ENCODE measurements at regions not wholly inside any gene's neighbourhood (a gene's known extent, or its start where the extent isn't known, plus 50 kb on each side); places are given as distances from the start of the nearest gene placed in this dataset.
A peak's percentile ranks its signal among the peaks of the same experiment; 100 is the strongest.
"Not testable (repeated sequence)": the region's sequence is repeated elsewhere in the genome, so short reads cannot be mapped to it uniquely, and the experiment has no call there.

- Mint-ChIP-seq H3K36me3 (peaks cover 0 to under 1% of the 10 kb centered on the region in 2 donors), H3K27me3 (no peaks in the 10 kb centered on the region), H3K4me1 (peaks cover 0 to 3% of the 10 kb centered on the region in 2 donors), H3K4me3 (no peak overlapping the region), H3K9me3 (no peaks in the 10 kb centered on the region), H3K27ac (no peak overlapping the region)
- no peak for DNase-seq
- ATAC-seq (replicated peaks), result no peak
These were observed 586.7 kb upstream of the CITED2 start for GRCh38 chr6:139961190-139961589.

GRCh38 chr6:139960671-139961070 lies 586.2 kb upstream of the CITED2 start:
- Mint-ChIP-seq H3K27me3 (no peaks in the 10 kb centered on the region), H3K4me3 (no peak overlapping the region), H3K36me3 (peaks cover 0 to 1% of the 10 kb centered on the region in 2 donors), H3K9me3 (no peaks in the 10 kb centered on the region), H3K4me1 (peaks cover 0 to 3% of the 10 kb centered on the region in 2 donors), H3K27ac (no peak overlapping the region)
- no peak for DNase-seq
- ATAC-seq (replicated peaks), result no peak

GRCh38 chr6:139955366-139956155 lies 581.1 kb upstream of the CITED2 start:
- no peak for DNase-seq
- ATAC-seq (replicated peaks), result no peak
- peaks cover 5 to 9% of the 10 kb centered on the region in 2 donors for H3K9me3 Mint-ChIP-seq
- no peaks in the 10 kb centered on the region for H3K27me3 Mint-ChIP-seq
- H3K36me3 Mint-ChIP-seq, result peaks cover 0 to 1% of the 10 kb centered on the region in 2 donors
- H3K4me3 Mint-ChIP-seq, result no peak overlapping the region
- H3K4me1 Mint-ChIP-seq, result no peaks in the 10 kb centered on the region
- no peak overlapping the region for H3K27ac Mint-ChIP-seq

- Mint-ChIP-seq H3K4me1 (no peaks in the 10 kb centered on the region), H3K27ac (no peak overlapping the region), H3K4me3 (no peak overlapping the region), H3K27me3 (no peaks in the 10 kb centered on the region), H3K36me3 (peaks cover 0 to 1% of the 10 kb centered on the region in 2 donors), H3K9me3 (peaks cover 8 to 13% of the 10 kb centered on the region in 2 donors)
- ATAC-seq (replicated peaks), result no peak
- no peak for DNase-seq
These were observed 580.1 kb upstream of the CITED2 start for GRCh38 chr6:139954463-139955071.

GRCh38 chr6:139953780-139954179 lies 579.3 kb upstream of the CITED2 start:
- not testable (repeated sequence) for H3K27ac Mint-ChIP-seq

GRCh38 chr6:139951172-139951571 lies 576.7 kb upstream of the CITED2 start:
- H3K36me3 Mint-ChIP-seq, result peaks cover 0 to under 1% of the 10 kb centered on the region in 2 donors
- ATAC-seq (replicated peaks) (no peak), DNase-seq (no peak)
- no peak overlapping the region for H3K27ac Mint-ChIP-seq
- no peak overlapping the region for H3K4me3 Mint-ChIP-seq
- no peaks in the 10 kb centered on the region for H3K4me1 Mint-ChIP-seq
- peaks cover 0 to 5% of the 10 kb centered on the region in 2 donors for H3K27me3 Mint-ChIP-seq
- H3K9me3 Mint-ChIP-seq, result peaks cover 9 to 13% of the 10 kb centered on the region in 2 donors

More at GRCh38 chr6:139953780-139954179, 579.3 kb upstream of the CITED2 start:
- H3K4me1 Mint-ChIP-seq; H3K4me3 Mint-ChIP-seq; H3K36me3 Mint-ChIP-seq; ATAC-seq (replicated peaks); H3K27me3 Mint-ChIP-seq; DNase-seq: not testable (repeated sequence)
- peaks cover 9 to 13% of the 10 kb centered on the region in 2 donors for H3K9me3 Mint-ChIP-seq

- ATAC-seq (replicated peaks) (no peak), DNase-seq (no peak)
- Mint-ChIP-seq H3K4me1 (peaks cover 11 to 37% of the 10 kb centered on the region in 2 donors), H3K9me3 (peaks cover 2 to 4% of the 10 kb centered on the region in 2 donors), H3K27ac (no peak overlapping the region), H3K4me3 (no peak overlapping the region), H3K36me3 (no peaks in the 10 kb centered on the region), H3K27me3 (peaks cover 0 to 5% of the 10 kb centered on the region in 2 donors)
These were observed 570.5 kb upstream of the CITED2 start for GRCh38 chr6:139944976-139945375.

- H3K27me3 Mint-ChIP-seq, result peaks cover 0 to 5% of the 10 kb centered on the region in 2 donors
- DNase-seq, result no peak
These were observed 569.7 kb upstream of the CITED2 start for GRCh38 chr6:139944131-139944530.

GRCh38 chr6:139943391-139943790 lies 568.9 kb upstream of the CITED2 start:
- Mint-ChIP-seq H3K27me3 (peaks cover 0 to 5% of the 10 kb centered on the region in 2 donors), H3K4me3 (no peak overlapping the region), H3K9me3 (no peaks in the 10 kb centered on the region), H3K36me3 (no peaks in the 10 kb centered on the region), H3K4me1 (peaks cover 11 to 37% of the 10 kb centered on the region in 2 donors), H3K27ac (no peak overlapping the region)
- no peak for ATAC-seq (replicated peaks)
- DNase-seq, result no peak

More at GRCh38 chr6:139944131-139944530, 569.7 kb upstream of the CITED2 start:
- peaks cover 11 to 37% of the 10 kb centered on the region in 2 donors for H3K4me1 Mint-ChIP-seq
- no peaks in the 10 kb centered on the region for H3K36me3 Mint-ChIP-seq
- no peak overlapping the region for H3K27ac Mint-ChIP-seq
- ATAC-seq (replicated peaks), result no peak
- H3K9me3 Mint-ChIP-seq, result no peaks in the 10 kb centered on the region
- no peak overlapping the region for H3K4me3 Mint-ChIP-seq

- Mint-ChIP-seq H3K27ac (no peak overlapping the region), H3K4me3 (no peak overlapping the region), H3K36me3 (no peaks in the 10 kb centered on the region), H3K4me1 (peaks cover 11 to 37% of the 10 kb centered on the region in 2 donors), H3K9me3 (no peaks in the 10 kb centered on the region), H3K27me3 (peaks cover 0 to 5% of the 10 kb centered on the region in 2 donors)
- ATAC-seq (replicated peaks) (no peak), DNase-seq (no peak)
These were observed 567.9 kb upstream of the CITED2 start for GRCh38 chr6:139942331-139942730.

- Mint-ChIP-seq H3K36me3 (no peaks in the 10 kb centered on the region), H3K27ac (no peak overlapping the region), H3K4me1 (peaks cover 11 to 37% of the 10 kb centered on the region in 2 donors)
These were observed 567.4 kb upstream of the CITED2 start for GRCh38 chr6:139941826-139942225.

GRCh38 chr6:139940741-139941729 lies 566.6 kb upstream of the CITED2 start:
- peaks cover 11 to 37% of the 10 kb centered on the region in 2 donors for H3K4me1 Mint-ChIP-seq
- no peaks in the 10 kb centered on the region for H3K36me3 Mint-ChIP-seq
- ATAC-seq (replicated peaks), result peak; percentile 98
- DNase-seq, result no peak
- H3K9me3 Mint-ChIP-seq, result no peaks in the 10 kb centered on the region
- peak overlapping the region; percentile 63 for H3K27ac Mint-ChIP-seq
- H3K27me3 Mint-ChIP-seq, result no peaks in the 10 kb centered on the region
- peak overlapping the region; percentile 1 to 48 for H3K4me3 Mint-ChIP-seq

More at GRCh38 chr6:139941826-139942225, 567.4 kb upstream of the CITED2 start:
- no peak overlapping the region for H3K4me3 Mint-ChIP-seq
- ATAC-seq (replicated peaks) (no peak), DNase-seq (no peak)
- H3K27me3 Mint-ChIP-seq, result peaks cover 0 to under 1% of the 10 kb centered on the region in 2 donors
- H3K9me3 Mint-ChIP-seq, result no peaks in the 10 kb centered on the region

GRCh38 chr6:139939189-139939979 lies 564.9 kb upstream of the CITED2 start:
- Mint-ChIP-seq H3K4me1 (peaks cover 11 to 32% of the 10 kb centered on the region in 2 donors), H3K27me3 (no peaks in the 10 kb centered on the region), H3K36me3 (no peaks in the 10 kb centered on the region), H3K4me3 (no peak overlapping the region), H3K27ac (no peak overlapping the region), H3K9me3 (no peaks in the 10 kb centered on the region)
- ATAC-seq (replicated peaks), result peak in 1 of 2 donors; percentile 46
- DNase-seq, result no peak

Measured in stimulated activated naive B cell treated with anti-CD40 and anti-IgM and Interleukin-4, amounts not matched to agents 10 μg/mL and 1 μg/mL and 100 μg/mL, for 72 hours (primary cell).